HG02885 (cell line): ENCODE measurements at regions not wholly inside any gene's neighbourhood (a gene's known extent, or its start where the extent isn't known, plus 50 kb on each side); places are given as distances from the start of the nearest gene placed in this dataset.
"Not testable (repeated sequence)": the region's sequence is repeated elsewhere in the genome, so short reads cannot be mapped to it uniquely, and the experiment has no call there.

Source experiments
- ATAC-seq: cut with Tn5 transposase; IDR thresholded peaks from one replicate; pipeline ENCODE4 v1.9.1; 2021; ENCODE audit warnings: mild to moderate bottlenecking; ENCODE audit not compliant: unreplicated experiment, poor library complexity

- ATAC-seq: peak; percentile 30
Measured at GRCh38 chr1:161454865-161455707, 50.2 kb upstream of the FCGR2A start.

GRCh38 chr1:161453950-161454864, 51.0 kb upstream of the FCGR2A start:
- ATAC-seq: peak; percentile 68

GRCh38 chr1:161451698-161452348, 53.4 kb upstream of the FCGR2A start:
- not testable (repeated sequence) for ATAC-seq

- peak; percentile 31 for ATAC-seq
Measured at GRCh38 chr1:161447760-161448332, 57.4 kb upstream of the FCGR2A start.

- ATAC-seq: peak; percentile 52
Measured at GRCh38 chr1:161447040-161447759, 58.1 kb upstream of the FCGR2A start.

GRCh38 chr1:161444725-161445124, 60.5 kb upstream of the FCGR2A start:
- not testable (repeated sequence) for ATAC-seq

- ATAC-seq: not testable (repeated sequence)
Measured at GRCh38 chr1:161444255-161444654, 61.0 kb upstream of the FCGR2A start.

GRCh38 chr1:161440312-161440894, 64.9 kb upstream of the FCGR2A start:
- no peak for ATAC-seq

- ATAC-seq: no peak
Measured at GRCh38 chr1:161439280-161440232, 65.7 kb upstream of the FCGR2A start.

GRCh38 chr1:161433191-161433590, 65.5 kb upstream of the CFAP126 start:
- ATAC-seq: not testable (repeated sequence)

- no peak for ATAC-seq
Measured at GRCh38 chr1:161432091-161432490, 64.4 kb upstream of the CFAP126 start.

- ATAC-seq: no peak
Measured at GRCh38 chr1:161427733-161428516, 60.2 kb upstream of the CFAP126 start.

- ATAC-seq: not testable (repeated sequence)
Measured at GRCh38 chr1:161422914-161423313, 55.2 kb upstream of the CFAP126 start.

- no peak for ATAC-seq
Measured at GRCh38 chr1:161421456-161421855, 53.8 kb upstream of the CFAP126 start.

GRCh38 chr1:161420763-161421455, 53.2 kb upstream of the CFAP126 start:
- no peak for ATAC-seq

GRCh38 chr1:161417536-161417935, 49.9 kb upstream of the CFAP126 start:
- not testable (repeated sequence) for ATAC-seq
